Natural killer cell treated with Interleukin-12 subunit alpha and Interleukin-12 subunit beta and Interleukin-15 and Interleukin-18, amount 100 ng/mL, for 72 hours (primary cell): ENCODE measurements at regions not wholly inside any gene's neighbourhood (a gene's known extent, or its start where the extent isn't known, plus 50 kb on each side); places are given as distances from the start of the nearest gene placed in this dataset.

Experiments
- ATAC-seq, 2 donors: fragments of 150-1000 bp; cut with Tn5 transposase in 1 of 2; sonication (Bioruptor Pico), chemical (Tn5 transposase) in 1 of 2; 2 replicates each; pipeline ENCODE4 v1.10.0; 2021
- DNase-seq: peaks from one replicate; pipeline ENCODE4 v3.0.0; 2022; ENCODE audit warnings: low spot score
- H3K27ac Mint-ChIP-seq, 2 donors: 1 replicate in 1 of 2; 2 replicates in 1 of 2; pipeline ENCODE4 v1.8.0; 2022; ENCODE audit warnings: mixed read lengths in 2 of 2, mild to moderate bottlenecking in 1 of 2, moderate library complexity in 1 of 2
- H3K27me3 Mint-ChIP-seq, 2 donors: 1 replicate in 1 of 2; 2 replicates in 1 of 2; pipeline ENCODE4 v1.8.0; 2022; ENCODE audit warnings: mixed read lengths in 2 of 2
- H3K36me3 Mint-ChIP-seq: one replicate; pipeline ENCODE4 v1.8.0; 2022; ENCODE audit warnings: mixed read lengths
- H3K4me1 Mint-ChIP-seq, 2 donors: 1 replicate in 1 of 2; 2 replicates in 1 of 2; pipeline ENCODE4 v1.8.0; 2022; ENCODE audit warnings: low read depth in 2 of 2, mixed read lengths in 2 of 2, mild to moderate bottlenecking in 1 of 2
- H3K4me3 Mint-ChIP-seq: one replicate; pipeline ENCODE4 v1.8.0; 2022; ENCODE audit warnings: mixed read lengths
- H3K9me3 Mint-ChIP-seq: 2 replicates; pipeline ENCODE4 v1.8.0; 2022; ENCODE audit warnings: mixed read lengths

- H3K9me3 Mint-ChIP-seq, result peaks cover 22% of the 10 kb centered on the region
- H3K27ac Mint-ChIP-seq, result no peak overlapping the region
- no peak for DNase-seq
- H3K27me3 Mint-ChIP-seq, result no peaks in the 10 kb centered on the region
- ATAC-seq, result no peak
- H3K36me3 Mint-ChIP-seq, result peaks cover 5% of the 10 kb centered on the region
- H3K4me3 Mint-ChIP-seq, result no peak overlapping the region
- H3K4me1 Mint-ChIP-seq, result no peaks in the 10 kb centered on the region
Measured at GRCh38 chr5:63894690-63895089, 67.6 kb downstream of the HTR1A start.

- H3K27me3 Mint-ChIP-seq, result no peaks in the 10 kb centered on the region
- H3K9me3 Mint-ChIP-seq, result peaks cover 10% of the 10 kb centered on the region
- DNase-seq (no peak), ATAC-seq (no peak)
- H3K27ac Mint-ChIP-seq, result no peak overlapping the region
- H3K36me3 Mint-ChIP-seq, result no peaks in the 10 kb centered on the region
- no peak overlapping the region for H3K4me3 Mint-ChIP-seq
- no peaks in the 10 kb centered on the region for H3K4me1 Mint-ChIP-seq
Measured at GRCh38 chr5:63878788-63879187, 83.5 kb downstream of the HTR1A start.

- no peak overlapping the region for H3K4me3 Mint-ChIP-seq
- H3K27ac Mint-ChIP-seq, result no peak overlapping the region
- no peaks in the 10 kb centered on the region for H3K36me3 Mint-ChIP-seq
- DNase-seq (no peak), ATAC-seq (no peak)
- H3K4me1 Mint-ChIP-seq, result no peaks in the 10 kb centered on the region
- H3K9me3 Mint-ChIP-seq, result peaks cover 10% of the 10 kb centered on the region
- H3K27me3 Mint-ChIP-seq, result no peaks in the 10 kb centered on the region
Measured at GRCh38 chr5:63877961-63878360, 84.3 kb downstream of the HTR1A start.

- ATAC-seq, result no peak
- H3K27ac Mint-ChIP-seq, result no peak overlapping the region
- no peak overlapping the region for H3K4me3 Mint-ChIP-seq
- H3K36me3 Mint-ChIP-seq, result peaks cover 6% of the 10 kb centered on the region
- no peaks in the 10 kb centered on the region for H3K4me1 Mint-ChIP-seq
- DNase-seq, result no peak
- peaks cover 23% of the 10 kb centered on the region for H3K9me3 Mint-ChIP-seq
- H3K27me3 Mint-ChIP-seq, result no peaks in the 10 kb centered on the region
Measured at GRCh38 chr5:63860379-63860778, 101.9 kb downstream of the HTR1A start.

GRCh38 chr5:63854076-63854475, 108.2 kb downstream of the HTR1A start:
- no peak overlapping the region for H3K4me3 Mint-ChIP-seq
- ATAC-seq, result no peak
- peaks cover 18% of the 10 kb centered on the region for H3K9me3 Mint-ChIP-seq
- no peak for DNase-seq
- H3K27ac Mint-ChIP-seq, result no peak overlapping the region
- no peaks in the 10 kb centered on the region for H3K4me1 Mint-ChIP-seq
- H3K27me3 Mint-ChIP-seq, result no peaks in the 10 kb centered on the region
- H3K36me3 Mint-ChIP-seq, result no peaks in the 10 kb centered on the region

- Mint-ChIP-seq H3K9me3 (peaks cover 19% of the 10 kb centered on the region), H3K4me1 (no peaks in the 10 kb centered on the region), H3K27me3 (no peaks in the 10 kb centered on the region), H3K27ac (no peak overlapping the region), H3K4me3 (no peak overlapping the region), H3K36me3 (peaks cover 5% of the 10 kb centered on the region)
- DNase-seq, result no peak
- ATAC-seq, result no peak
Measured at GRCh38 chr5:63843190-63843589, 119.1 kb downstream of the HTR1A start.

- H3K27ac Mint-ChIP-seq, result no peak overlapping the region
- peaks cover 9% of the 10 kb centered on the region for H3K36me3 Mint-ChIP-seq
- no peaks in the 10 kb centered on the region for H3K27me3 Mint-ChIP-seq
- no peak overlapping the region for H3K4me3 Mint-ChIP-seq
- H3K4me1 Mint-ChIP-seq, result no peaks in the 10 kb centered on the region
- ATAC-seq (no peak), DNase-seq (no peak)
- peaks cover 9% of the 10 kb centered on the region for H3K9me3 Mint-ChIP-seq
Measured at GRCh38 chr5:63837437-63837836, 124.8 kb downstream of the HTR1A start.

GRCh38 chr5:63831381-63831780, 130.9 kb downstream of the HTR1A start:
- DNase-seq (no peak), ATAC-seq (no peak)
- no peaks in the 10 kb centered on the region for H3K4me1 Mint-ChIP-seq
- H3K36me3 Mint-ChIP-seq, result no peaks in the 10 kb centered on the region
- H3K9me3 Mint-ChIP-seq, result peaks cover 10% of the 10 kb centered on the region
- H3K27me3 Mint-ChIP-seq, result no peaks in the 10 kb centered on the region
- H3K4me3 Mint-ChIP-seq, result no peak overlapping the region
- no peak overlapping the region for H3K27ac Mint-ChIP-seq

- ATAC-seq, result no peak
- no peak for DNase-seq
- Mint-ChIP-seq H3K36me3 (no peaks in the 10 kb centered on the region), H3K27me3 (no peaks in the 10 kb centered on the region), H3K9me3 (peaks cover 16% of the 10 kb centered on the region), H3K4me3 (no peak overlapping the region), H3K27ac (no peak overlapping the region), H3K4me1 (no peaks in the 10 kb centered on the region)
Measured at GRCh38 chr5:63825984-63826383, 136.3 kb downstream of the HTR1A start.

- Mint-ChIP-seq H3K27ac (no peak overlapping the region), H3K9me3 (peaks cover 19% of the 10 kb centered on the region), H3K4me1 (no peaks in the 10 kb centered on the region), H3K36me3 (no peaks in the 10 kb centered on the region), H3K4me3 (no peak overlapping the region), H3K27me3 (no peaks in the 10 kb centered on the region)
- DNase-seq (no peak), ATAC-seq (no peak)
Measured at GRCh38 chr5:63823583-63823982, 138.7 kb downstream of the HTR1A start.

- H3K9me3 Mint-ChIP-seq, result peaks cover 15% of the 10 kb centered on the region
- DNase-seq, result no peak
- no peak overlapping the region for H3K4me3 Mint-ChIP-seq
- no peak overlapping the region for H3K27ac Mint-ChIP-seq
- H3K4me1 Mint-ChIP-seq, result no peaks in the 10 kb centered on the region
- peaks cover 4% of the 10 kb centered on the region for H3K36me3 Mint-ChIP-seq
- ATAC-seq, result no peak
- no peaks in the 10 kb centered on the region for H3K27me3 Mint-ChIP-seq
Measured at GRCh38 chr5:63822614-63823013, 139.6 kb downstream of the HTR1A start.

- Mint-ChIP-seq H3K36me3 (peaks cover 10% of the 10 kb centered on the region), H3K9me3 (peaks cover 10% of the 10 kb centered on the region), H3K27ac (no peak overlapping the region), H3K4me3 (no peak overlapping the region), H3K27me3 (no peaks in the 10 kb centered on the region), H3K4me1 (no peaks in the 10 kb centered on the region)
- no peak for DNase-seq
- ATAC-seq, result no peak
Measured at GRCh38 chr5:63820577-63820976, 141.7 kb downstream of the HTR1A start.

- Mint-ChIP-seq H3K27me3 (no peaks in the 10 kb centered on the region), H3K4me1 (no peaks in the 10 kb centered on the region), H3K9me3 (peaks cover 12% of the 10 kb centered on the region), H3K27ac (no peak overlapping the region), H3K4me3 (no peak overlapping the region), H3K36me3 (peaks cover 19% of the 10 kb centered on the region)
- ATAC-seq (no peak), DNase-seq (no peak)
Measured at GRCh38 chr5:63812693-63813092, 149.6 kb downstream of the HTR1A start.

- DNase-seq (no peak), ATAC-seq (no peak)
- H3K27ac Mint-ChIP-seq, result no peak overlapping the region
- H3K27me3 Mint-ChIP-seq, result no peaks in the 10 kb centered on the region
- H3K36me3 Mint-ChIP-seq, result peaks cover 19% of the 10 kb centered on the region
- no peak overlapping the region for H3K4me3 Mint-ChIP-seq
- H3K9me3 Mint-ChIP-seq, result peaks cover 12% of the 10 kb centered on the region
- H3K4me1 Mint-ChIP-seq, result no peaks in the 10 kb centered on the region
Measured at GRCh38 chr5:63811961-63812360, 150.3 kb downstream of the HTR1A start.

- H3K36me3 Mint-ChIP-seq, result peaks cover 15% of the 10 kb centered on the region
- H3K27ac Mint-ChIP-seq, result no peak overlapping the region
- H3K4me3 Mint-ChIP-seq, result no peak overlapping the region
- peaks cover 12% of the 10 kb centered on the region for H3K9me3 Mint-ChIP-seq
- no peak for DNase-seq
- no peaks in the 10 kb centered on the region for H3K4me1 Mint-ChIP-seq
- ATAC-seq, result no peak
- H3K27me3 Mint-ChIP-seq, result no peaks in the 10 kb centered on the region
Measured at GRCh38 chr5:63811286-63811685, 151.0 kb downstream of the HTR1A start.
